NCI-H69 (cell line): ENCODE measurements at regions not wholly inside any gene's neighbourhood (a gene's known extent, or its start where the extent isn't known, plus 50 kb on each side); places are given as distances from the start of the nearest gene placed in this dataset.

Experiments
- DNase-seq: peaks from one replicate; lab custom pipeline; 2025; lab: John Stamatoyannopoulos, UW

DNA sequence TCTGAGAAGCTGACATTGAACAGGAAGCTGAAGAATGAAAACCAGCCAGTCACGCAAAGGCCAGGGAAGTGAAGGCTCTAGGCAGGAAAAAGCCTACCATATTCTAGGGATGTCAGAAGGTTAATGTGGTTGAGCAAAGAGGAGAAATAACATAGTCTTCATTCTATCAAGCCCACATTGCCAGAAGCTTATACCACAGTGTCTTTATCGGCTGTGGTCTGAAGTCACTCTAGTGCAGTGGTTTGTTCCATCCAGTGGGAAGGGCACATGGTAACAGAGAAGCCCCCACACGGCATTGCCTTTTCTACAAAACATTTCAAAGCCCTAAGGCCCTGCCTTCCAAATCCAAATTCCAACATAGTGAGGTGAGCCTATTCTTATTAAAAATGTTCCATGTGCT, 311.3 kb downstream of the TNS1 start:
- DNase-seq: no peak

DNA sequence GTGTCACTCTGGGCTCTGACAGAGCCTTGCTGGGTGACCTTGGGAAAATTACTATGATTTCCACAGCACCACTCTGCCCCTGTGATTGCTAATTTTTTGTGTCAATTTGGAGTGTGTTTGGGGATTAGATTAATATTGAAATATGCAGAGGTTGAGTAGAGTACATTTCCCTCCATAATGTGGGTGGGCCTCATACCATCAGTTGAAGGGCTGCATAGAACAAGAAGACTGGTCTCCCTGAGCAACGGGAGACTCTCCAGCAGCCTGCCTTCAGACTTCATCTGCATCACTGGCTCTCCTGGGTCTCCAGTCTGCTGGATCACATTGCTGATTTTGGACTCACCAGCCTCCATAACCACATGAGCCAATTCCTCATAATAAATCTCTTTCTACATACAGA, 313.7 kb downstream of the TNS1 start:
- no peak for DNase-seq

DNA sequence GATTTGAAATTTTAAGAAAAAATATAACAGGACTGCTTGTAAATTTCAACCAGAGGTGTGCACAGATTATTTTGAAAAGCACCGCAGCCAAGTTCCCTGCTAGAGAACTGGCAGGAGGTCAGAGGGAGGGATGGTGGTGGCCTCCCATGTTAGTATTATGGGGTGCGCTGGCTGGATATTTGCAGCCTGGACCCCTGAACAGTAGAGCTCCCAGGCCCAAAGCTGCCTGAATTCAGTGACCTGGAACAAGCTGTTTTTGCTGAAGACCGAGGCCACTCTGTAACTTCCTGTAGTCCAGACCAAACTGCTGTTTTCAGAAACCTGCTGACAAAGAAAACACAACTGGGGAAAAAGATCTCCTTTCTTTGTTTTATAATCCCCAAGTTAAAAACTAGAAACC, 314.3 kb downstream of the TNS1 start:
- DNase-seq: no peak

DNA sequence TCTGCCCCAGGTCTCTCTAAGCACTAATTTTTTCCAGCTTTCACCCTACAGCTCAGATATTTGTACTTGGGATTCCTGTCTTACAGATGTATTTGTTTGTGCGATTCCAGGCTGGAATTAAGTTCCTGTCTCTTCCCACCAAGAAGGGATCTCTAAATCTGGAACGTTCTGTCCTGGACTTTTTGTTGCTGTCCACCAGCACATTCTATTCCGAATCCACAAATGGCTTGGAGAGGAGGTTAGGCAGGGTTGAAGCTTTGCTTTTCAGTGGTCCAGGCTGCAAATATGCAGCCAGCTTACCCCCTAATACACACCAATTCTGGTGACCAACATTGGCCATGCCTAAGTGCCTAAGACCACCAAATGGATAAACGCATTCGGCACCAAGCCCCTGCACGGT, 315.0 kb downstream of the TNS1 start:
- DNase-seq: no peak

DNA sequence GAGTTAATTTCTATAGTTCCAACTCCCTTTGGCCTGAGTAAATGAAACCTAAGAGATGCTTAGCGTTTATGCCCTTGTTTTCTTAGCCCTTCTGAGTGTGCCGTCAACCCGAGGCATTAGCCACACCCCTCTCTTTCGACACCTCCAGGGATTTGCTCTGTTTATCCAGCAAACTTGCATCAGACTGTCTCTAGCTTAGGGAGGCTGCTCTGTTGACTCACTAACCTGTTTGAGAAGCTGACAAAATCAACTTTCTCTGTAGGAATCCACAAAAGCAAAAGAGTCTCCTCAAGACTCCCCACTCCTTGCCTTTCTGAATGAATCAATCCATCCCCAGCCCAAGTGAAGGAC, 317.6 kb downstream of the TNS1 start:
- peak; percentile 62 for DNase-seq

DNA sequence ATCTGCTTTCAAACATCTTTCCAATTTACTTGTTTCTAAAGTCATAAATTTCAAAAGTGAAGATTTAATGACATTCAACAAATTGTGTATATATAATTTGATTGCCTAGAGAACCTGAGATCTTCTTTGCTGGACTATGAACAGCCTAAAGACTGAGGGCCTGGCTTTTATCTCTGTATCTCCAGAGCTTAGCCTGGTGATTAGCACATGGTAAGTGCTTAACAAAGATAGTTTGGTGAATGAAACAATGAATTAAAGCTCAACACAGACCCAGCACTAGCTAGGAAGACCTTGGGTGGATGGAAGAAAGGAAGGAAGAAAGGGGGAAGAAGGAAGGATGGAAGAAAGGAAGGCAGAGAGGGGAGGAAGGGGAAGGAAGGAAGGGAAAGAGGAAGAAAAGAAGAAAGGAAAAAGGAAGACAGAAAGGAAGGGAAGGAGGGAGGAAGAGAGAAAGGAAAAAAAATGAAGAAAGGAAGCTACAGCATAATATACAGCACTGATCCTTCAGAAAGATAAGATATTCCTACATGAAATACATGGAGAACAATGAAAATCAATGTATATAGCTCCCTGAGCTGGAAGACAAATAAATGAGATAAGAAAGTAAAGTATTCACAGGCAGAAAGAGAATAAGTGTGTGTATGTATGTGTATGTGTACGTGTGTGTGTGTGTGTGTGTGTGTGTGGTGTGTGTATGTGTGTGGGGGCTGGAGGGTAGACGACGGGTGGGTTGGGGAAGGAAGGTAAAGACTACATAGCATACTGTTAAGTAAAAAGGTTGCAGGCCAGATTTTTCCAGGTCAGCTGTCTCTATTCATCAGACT, 318.2 kb downstream of the TNS1 start:
- no peak for DNase-seq

DNA sequence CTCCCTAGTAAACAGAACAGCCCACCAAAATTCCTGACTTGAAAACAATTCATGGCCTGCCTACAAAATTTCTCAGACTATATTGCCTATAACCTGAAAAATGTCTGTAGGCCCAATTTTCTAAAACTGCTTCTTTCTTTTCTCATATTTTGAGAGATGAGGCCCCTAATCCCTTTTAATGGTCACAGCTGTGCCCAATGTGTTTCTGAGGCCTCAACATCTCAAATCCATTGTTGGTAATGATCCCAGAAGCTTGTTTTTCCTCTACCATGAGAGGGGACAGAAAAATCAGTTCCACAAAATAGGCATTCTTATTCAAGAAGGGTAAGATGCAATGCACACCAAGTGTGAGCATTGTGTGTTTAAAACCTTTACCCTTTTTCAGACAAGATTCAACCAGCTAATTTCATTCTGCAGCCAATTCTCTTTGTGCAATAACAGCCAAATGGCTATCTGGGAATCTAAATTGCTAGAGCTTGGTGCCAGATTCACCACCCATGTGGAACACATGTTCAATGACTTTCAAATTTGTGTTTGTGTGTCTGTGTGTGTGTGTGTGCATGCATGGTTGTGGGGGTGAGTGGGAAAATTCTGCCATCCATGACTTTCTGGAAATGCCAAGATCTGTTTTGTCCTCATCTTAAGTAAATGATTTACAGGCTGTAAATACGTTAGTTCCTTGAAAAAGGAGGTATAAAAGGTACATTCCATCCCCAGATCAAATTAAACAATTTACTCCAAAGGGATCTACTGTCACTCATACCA, 319.5 kb downstream of the TNS1 start:
- no peak for DNase-seq

DNA sequence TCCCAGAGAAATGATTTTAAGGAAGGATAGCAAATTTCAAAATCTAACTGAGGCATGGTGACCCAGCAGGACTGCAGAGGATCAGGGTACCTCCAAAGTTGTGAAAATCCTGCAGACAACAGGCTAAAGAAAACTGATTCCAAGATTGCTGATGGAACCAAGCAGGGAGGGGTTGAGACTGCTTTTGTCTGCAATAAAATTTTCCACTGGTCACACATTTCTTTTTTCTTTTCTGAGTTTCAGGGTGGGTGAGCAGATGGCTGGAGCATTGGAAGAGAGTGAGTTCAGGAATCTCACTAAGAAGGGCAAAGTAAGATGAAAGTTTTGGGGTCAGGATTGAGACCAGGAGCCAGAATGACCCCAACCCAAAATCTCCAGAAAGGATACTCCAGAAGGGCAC, 321.0 kb downstream of the TNS1 start:
- no peak for DNase-seq

DNA sequence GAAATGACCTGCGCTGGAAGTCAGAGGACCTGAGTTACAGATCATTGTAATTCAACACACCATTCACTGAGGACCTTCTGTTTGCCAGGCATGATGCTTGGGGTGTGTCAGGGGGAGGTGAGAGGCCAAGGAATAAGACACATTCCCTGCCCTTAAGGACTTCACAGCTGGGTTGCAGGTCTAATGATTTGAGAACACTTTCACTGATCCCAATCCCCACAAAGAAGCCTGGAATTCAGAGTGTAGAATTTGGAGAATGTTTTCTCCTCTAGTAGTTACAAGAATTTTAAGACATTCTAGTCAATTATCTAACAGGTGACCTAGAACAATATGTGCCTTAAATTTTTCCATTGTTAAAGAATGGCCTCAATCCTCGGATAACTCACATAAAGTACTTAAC, 322.4 kb downstream of the TNS1 start:
- no peak for DNase-seq

DNA sequence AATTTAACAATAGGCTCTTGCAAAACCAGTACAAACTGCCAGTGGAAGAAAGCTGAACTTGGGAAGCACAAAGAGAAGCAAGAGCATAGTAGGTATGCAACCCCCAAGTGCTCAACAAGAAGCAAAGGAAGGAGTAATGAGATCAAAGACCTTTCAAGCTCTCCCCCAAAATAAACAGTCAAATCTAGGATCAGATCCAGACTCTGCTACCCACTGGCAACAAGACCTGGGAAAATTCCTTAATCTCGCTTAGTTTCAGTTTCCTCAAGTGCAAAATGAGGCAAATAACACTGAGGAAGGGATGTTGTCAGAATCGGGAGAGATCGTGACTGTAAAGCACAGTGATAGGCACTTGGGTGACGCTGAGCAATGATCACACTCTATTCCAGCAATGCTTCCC, 329.2 kb downstream of the TNS1 start:
- no peak for DNase-seq

DNA sequence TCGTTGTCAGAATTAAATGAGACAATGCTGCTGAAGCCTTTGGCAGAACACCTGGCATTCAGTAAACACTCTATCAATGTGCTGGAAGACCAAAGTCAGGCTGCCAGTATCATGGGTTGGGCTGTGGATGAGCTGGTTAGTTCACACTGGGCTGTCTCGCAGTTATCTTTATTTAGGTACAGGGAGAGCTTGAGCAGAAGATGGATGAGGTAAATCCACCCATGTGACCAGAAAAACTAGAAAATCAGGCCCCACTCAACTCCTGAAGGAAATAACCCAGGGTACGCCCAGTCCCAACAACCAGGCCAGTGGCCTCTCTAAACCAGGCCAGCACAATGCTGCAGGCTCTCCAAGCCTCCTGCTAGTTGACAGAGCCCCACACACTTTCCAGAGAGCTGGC, 330.3 kb downstream of the TNS1 start:
- no peak for DNase-seq

DNA sequence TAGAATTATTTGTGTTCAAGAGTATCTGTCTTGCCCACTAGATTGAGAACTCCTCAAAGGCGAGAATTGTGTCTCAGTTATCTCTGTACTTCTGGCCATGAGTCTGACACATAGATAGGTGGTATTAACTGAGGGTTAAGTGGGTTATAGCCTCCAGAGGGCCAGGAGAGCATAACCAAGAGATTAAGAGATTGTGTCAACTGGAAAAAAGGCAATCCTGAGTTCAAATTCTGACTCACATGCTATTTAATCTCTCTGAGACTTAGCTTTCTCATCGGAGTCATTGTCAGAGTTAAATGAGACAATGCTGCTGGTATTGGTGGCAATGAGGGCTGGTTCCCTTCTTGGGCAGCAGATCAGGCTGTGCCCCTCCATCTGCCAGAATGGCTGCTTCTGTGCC, 330.9 kb downstream of the TNS1 start:
- no peak for DNase-seq

DNA sequence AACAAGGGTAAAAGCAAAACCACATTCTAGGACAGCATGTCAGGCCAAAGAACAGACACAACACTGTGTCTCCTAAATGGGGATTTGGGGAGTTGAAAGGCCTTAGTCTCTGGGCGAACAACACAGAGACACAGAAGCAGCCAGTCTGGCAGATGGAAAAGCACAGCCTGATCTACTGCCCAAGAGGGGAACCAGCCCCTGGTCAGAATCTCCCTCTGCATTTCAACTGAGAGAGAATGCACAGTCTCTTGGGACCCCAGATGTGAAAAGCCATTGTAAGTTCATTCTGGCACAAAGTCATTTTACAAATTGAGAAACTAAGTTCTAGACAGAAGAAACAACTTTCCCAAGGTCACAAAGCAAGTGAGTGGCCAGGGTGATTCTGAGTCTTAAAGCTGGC, 331.7 kb downstream of the TNS1 start:
- DNase-seq: no peak

DNA sequence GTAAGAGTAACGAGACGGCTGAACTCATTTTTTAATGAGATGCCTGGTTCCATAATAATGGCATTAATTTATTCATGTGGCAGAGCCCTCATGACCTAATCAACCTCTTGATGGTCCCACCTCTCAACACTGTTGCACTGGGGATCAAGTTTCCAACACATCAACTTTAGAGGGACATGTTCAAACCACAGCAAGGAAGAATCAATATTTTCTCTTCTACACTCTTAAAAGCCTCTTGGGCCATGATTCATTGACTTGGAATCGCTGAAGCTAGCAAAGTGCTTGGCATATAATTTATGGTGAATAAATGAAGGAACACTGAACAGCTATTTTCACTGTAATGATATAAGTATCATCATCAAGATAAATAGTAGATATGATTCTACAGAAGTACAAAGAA, 333.0 kb downstream of the TNS1 start:
- DNase-seq: no peak

DNA sequence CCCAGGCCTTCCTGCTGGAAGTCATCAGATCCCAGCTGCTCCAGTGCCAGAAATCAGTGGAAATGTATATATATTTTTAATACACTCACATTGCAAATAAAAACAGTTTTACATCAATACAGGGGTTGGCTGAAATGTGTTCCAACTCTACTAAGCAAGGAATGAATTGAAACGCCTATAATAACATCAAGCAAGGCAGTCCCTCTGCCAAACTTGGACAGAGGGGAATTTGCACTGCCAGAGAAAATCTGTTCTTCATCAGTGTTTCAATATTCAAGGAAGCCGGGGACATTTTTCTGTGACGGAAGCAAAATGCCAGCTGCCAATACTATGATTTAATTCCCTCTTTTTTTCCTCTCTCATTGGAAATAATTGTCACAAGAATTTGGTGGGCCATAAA, 335.3 kb downstream of the TNS1 start:
- DNase-seq: no peak

DNA sequence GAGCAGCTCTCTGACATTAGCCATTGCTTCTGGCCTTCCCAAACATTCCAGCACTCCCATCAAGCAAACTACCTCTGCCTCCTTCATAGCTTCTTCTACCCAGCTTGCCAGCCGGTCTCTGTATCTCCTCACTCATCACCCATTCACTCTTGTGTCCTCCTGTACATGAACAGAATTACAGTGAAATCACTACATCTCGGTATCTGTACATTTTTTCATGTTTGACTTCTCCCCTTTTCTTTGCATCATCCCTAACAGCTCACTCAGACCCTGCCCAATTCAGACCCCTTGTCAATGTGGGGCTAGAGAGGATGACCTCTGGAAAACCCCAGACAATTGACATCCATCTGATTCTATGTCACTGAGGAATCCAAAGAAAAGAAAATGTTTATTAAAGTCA, 335.8 kb downstream of the TNS1 start:
- DNase-seq: no peak

DNA sequence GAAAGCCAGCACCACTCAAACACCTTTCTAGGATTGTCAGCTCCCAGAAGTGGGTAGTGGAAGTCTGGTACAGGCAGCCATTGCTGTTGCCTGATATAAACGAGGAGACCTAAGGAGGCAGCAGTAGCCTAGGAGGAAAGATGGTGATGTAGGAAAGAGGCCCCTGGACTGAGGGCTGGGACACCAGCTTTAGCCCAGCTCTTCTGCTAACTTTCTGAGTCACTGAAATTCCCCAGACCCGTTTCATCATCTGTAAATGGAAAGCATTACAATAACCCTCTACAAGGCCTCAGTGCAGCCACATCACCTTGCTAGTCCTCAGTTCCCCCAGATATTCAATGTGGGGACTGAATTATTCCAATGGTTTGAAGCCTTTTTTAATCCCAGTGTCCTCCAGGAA, 336.5 kb downstream of the TNS1 start:
- DNase-seq: no peak

DNA sequence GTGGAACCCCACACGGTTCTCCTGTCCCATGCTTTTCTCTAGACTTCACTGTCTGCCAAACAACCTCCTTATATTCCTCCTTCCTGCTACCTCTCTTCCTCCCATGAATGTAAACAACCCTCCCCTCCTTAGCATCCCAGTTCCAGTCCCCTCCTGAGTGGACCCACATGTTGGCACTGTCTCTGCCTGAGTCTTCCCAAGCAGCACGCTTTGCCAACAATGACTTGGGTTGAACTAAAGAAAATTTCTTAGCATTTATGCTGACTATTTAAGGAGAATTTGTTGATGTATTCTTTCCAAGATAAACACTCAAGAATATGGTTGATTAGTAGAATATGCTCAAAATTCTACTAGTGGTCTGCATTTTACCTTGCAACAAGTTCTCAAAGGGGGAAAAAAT, 338.0 kb downstream of the TNS1 start:
- DNase-seq: no peak

DNA sequence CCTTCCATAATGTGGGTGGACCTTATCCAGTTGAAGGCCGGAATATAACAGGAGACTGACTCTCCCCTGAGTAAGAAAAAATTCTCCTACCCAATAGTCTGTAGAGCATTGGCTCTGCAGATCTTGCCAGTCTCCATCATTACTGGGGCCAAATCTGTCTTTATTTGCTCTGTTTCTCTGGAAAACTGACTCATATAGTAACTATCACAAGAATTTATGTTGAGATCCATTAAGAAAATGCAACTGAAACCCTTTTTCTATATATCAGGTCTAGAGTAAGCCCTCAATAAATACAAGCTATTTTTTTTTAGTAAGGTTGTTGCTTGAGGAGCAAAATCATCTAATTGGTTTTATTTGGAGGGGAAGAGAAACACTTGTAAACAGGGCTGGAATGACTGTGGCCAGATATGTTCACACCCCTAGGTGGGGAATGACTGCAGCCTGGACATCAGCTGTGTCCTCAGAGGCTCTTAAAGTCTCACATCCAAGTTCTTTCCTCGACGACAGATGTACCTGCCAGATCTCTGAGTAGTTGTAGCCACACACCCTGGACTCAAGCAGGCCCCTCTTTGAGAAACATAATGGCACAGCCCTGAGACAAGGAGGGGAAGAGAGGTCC, 339.7 kb downstream of the TNS1 start:
- DNase-seq: no peak

DNA sequence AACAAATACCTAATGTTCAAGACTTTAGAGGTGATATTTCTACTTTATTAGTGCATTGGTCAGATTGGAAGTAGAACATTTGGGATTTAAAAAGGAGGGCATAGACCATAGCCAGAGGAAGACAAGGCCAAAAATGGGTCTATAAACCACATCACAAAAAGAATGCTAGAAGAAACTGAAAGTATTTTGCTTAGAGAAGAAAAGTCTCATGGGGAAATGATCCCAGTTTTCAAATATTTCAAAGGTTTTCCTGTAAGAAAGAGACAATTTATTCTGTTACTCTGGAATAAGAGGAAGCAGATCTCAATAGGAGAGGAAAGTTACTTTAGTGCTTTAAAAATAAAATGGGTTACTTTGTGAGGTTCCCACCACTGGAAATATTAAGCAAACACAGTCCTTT, 341.4 kb downstream of the TNS1 start:
- DNase-seq: no peak

DNA sequence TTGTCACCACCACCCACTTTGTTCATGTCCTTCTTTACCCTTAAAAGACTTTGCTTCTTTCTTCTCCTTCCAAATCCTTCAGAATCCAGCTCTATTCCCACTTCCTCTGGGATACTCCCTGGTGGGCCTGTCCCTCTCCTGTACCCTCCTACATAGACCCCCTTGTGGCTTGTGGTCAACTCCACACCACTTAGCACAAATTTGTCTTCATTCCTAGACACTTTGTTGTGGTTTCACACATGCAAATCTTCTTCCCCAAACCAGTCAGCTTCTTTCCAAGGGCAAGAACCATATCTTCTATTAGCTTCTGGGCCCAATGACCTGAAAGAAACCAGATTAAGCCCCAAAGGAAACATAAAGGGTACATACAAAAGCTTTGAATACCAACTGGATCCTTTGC, 342.4 kb downstream of the TNS1 start:
- DNase-seq: no peak

DNA sequence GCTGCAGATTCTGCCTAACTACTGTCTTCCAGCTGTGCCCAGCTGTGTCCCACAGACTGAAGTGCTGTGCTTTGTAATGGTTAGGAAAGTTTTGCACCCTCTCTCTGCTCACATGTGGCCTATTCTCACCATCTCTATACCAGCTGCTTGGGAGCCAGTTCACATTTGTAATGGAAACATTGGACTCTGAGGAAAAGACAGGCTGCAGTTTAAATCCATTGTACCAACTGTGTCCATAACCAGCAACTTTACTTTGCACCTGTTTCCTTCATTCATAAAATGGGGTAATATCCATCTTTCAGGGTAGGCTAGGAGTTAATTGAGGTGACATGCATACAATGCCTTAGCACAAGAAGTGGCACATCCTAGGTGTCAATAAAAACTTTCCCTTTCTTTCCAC, 344.0 kb downstream of the TNS1 start:
- DNase-seq: peak; percentile 2

DNA sequence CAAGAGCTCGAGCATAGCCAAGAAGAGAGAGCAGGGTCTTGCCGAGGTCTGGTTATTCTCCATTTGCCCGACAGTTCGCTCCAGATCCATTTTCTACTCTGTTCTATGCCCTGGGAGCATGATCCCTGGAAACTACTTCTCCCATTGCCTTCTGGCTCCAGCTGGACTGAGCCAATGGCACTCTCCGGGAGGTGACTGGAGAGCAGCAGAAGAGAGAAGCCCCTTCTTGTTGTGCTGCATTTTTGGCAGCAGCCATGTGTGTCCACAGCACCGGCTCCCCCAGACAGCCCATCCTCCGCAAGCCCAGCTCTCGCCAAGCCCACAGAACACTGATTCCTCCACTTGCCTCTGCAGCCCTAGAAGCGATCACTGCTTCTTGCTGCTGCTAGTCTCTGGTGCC, 345.5 kb downstream of the TNS1 start:
- DNase-seq: no peak
